DOHH2 (cell line): ENCODE measurements at regions not wholly inside any gene's neighbourhood (a gene's known extent, or its start where the extent isn't known, plus 50 kb on each side); places are given as distances from the start of the nearest gene placed in this dataset.

ENCODE experiments used
- H3F3A ChIP-seq: fragments of 200-600 bp; sonication (generic), shearing (Covaris generic); 2 replicates; pipeline ENCODE4 v1.6.0; 2016; ENCODE audit warnings: antibody characterized with exemption, mild to moderate bottlenecking; ENCODE audit not compliant: control insufficient read depth, insufficient read depth
- H3K27ac ChIP-seq: fragments of 200-600 bp; sonication (generic); 2 replicates; pipeline ENCODE4 v1.5.1; 2014; ENCODE audit warnings: low read depth, mild to moderate bottlenecking, low read length, moderate library complexity
- H3K27me3 ChIP-seq: fragments of 200-600 bp; sonication (generic); 2 replicates; pipeline ENCODE4 v1.6.1; 2014; ENCODE audit warnings: mild to moderate bottlenecking, low read length, mixed read lengths; ENCODE audit not compliant: control insufficient read depth
- H3K36me3 ChIP-seq: fragments of 200-600 bp; sonication (generic); 2 replicates; pipeline ENCODE4 v1.6.1; 2014; ENCODE audit warnings: mild to moderate bottlenecking, low read length, moderate library complexity, mixed read lengths; ENCODE audit not compliant: control insufficient read depth
- H3K4me1 ChIP-seq: fragments of 200-600 bp; sonication (generic); 2 replicates; pipeline ENCODE4 v1.6.1; 2014; ENCODE audit warnings: mild to moderate bottlenecking, low read length, mixed read lengths; ENCODE audit not compliant: control insufficient read depth
- H3K4me2 ChIP-seq: fragments of 200-600 bp; sonication (generic); 2 replicates; pipeline ENCODE4 v1.6.0; 2014; ENCODE audit warnings: mild to moderate bottlenecking, low read length, moderate library complexity
- H3K4me3 ChIP-seq: fragments of 200-600 bp; sonication (generic); 2 replicates; pipeline ENCODE4 v1.5.1; 2014; ENCODE audit warnings: mild to moderate bottlenecking, low read length, mixed read lengths
- H3K79me2 ChIP-seq: fragments of 200-600 bp; sonication (generic); 2 replicates; pipeline ENCODE4 v1.6.1; 2014; ENCODE audit warnings: mild to moderate bottlenecking, low read length, mixed read lengths; ENCODE audit not compliant: control insufficient read depth
- H3K9me2 ChIP-seq: fragments of 200-600 bp; sonication (generic); replicated peaks from 2 replicates; pipeline ENCODE4 v1.6.1; 2014; ENCODE audit warnings: mild to moderate bottlenecking, low read length, mixed read lengths; ENCODE audit not compliant: control insufficient read depth
- H3K9me3 ChIP-seq: fragments of 200-600 bp; sonication (generic); 2 replicates; pipeline ENCODE4 v1.6.1; 2014; ENCODE audit warnings: antibody characterized with exemption, low read length, mixed read lengths; ENCODE audit not compliant: control insufficient read depth, insufficient read depth
- H4K20me1 ChIP-seq: fragments of 200-600 bp; sonication (generic); 2 replicates; pipeline ENCODE4 v1.6.0; 2014; ENCODE audit warnings: low read depth, mild to moderate bottlenecking, antibody characterized with exemption, low read length, moderate library complexity; ENCODE audit not compliant: control insufficient read depth, insufficient read depth
- CTCF ChIP-seq: fragments of 200-600 bp; sonication (generic); IDR thresholded peaks from one replicate; pipeline ENCODE4 v1.5.1; 2014; ENCODE audit warnings: antibody characterized with exemption, mild to moderate bottlenecking, low read depth, low read length; ENCODE audit not compliant: poor library complexity, severe bottlenecking
- EZH2phosphoT487 ChIP-seq: fragments of 200-600 bp; sonication (generic); IDR thresholded peaks from 2 replicates; pipeline ENCODE4 v1.6.1; 2017; ENCODE audit warnings: borderline replicate concordance, mild to moderate bottlenecking, antibody characterized with exemption, low read length, moderate library complexity, mixed read lengths

GRCh38 chr2:138930571-138930970, 150.4 kb upstream of the NXPH2 start:
- H3K9me2 ChIP-seq: no peaks in the 10 kb centered on the region
- no peaks in the 10 kb centered on the region for H3F3A ChIP-seq
- no peak overlapping the region for H3K4me2 ChIP-seq
- no peak overlapping the region for H3K27ac ChIP-seq
- no peak overlapping the region for H3K4me3 ChIP-seq
- TF ChIP-seq CTCF (no peak), EZH2phosphoT487 (no peak)
- no peaks in the 10 kb centered on the region for H3K79me2 ChIP-seq
- H4K20me1 ChIP-seq: no peaks in the 10 kb centered on the region
- no peaks in the 10 kb centered on the region; the same call in 1 of the 2 replicates for H3K9me3 ChIP-seq
- H3K4me1 ChIP-seq: no peaks in the 10 kb centered on the region
- no peaks in the 10 kb centered on the region for H3K36me3 ChIP-seq
- H3K27me3 ChIP-seq: no peaks in the 10 kb centered on the region

GRCh38 chr2:138928374-138929021, 148.3 kb upstream of the NXPH2 start:
- no peak overlapping the region for H3K27ac ChIP-seq
- TF ChIP-seq CTCF: no peak
- no peak for TF ChIP-seq EZH2phosphoT487

GRCh38 chr2:138922973-138923563, 142.9 kb upstream of the NXPH2 start:
- Histone ChIP-seq H3K4me3 (no peak overlapping the region), H3K27ac (no peak overlapping the region), H3K36me3 (no peaks in the 10 kb centered on the region), H3K27me3 (no peaks in the 10 kb centered on the region), H3K79me2 (no peaks in the 10 kb centered on the region), H3K4me1 (no peaks in the 10 kb centered on the region), H3K9me3 (no peaks in the 10 kb centered on the region), H3F3A (no peaks in the 10 kb centered on the region), H3K4me2 (no peak overlapping the region), H3K9me2 (no peaks in the 10 kb centered on the region), H4K20me1 (no peaks in the 10 kb centered on the region)
- no peak for TF ChIP-seq EZH2phosphoT487
- peak; percentile 49 for TF ChIP-seq CTCF

More at GRCh38 chr2:138928374-138929021, 148.3 kb upstream of the NXPH2 start:
- no peaks in the 10 kb centered on the region for H3K36me3 ChIP-seq
- no peaks in the 10 kb centered on the region for H3K27me3 ChIP-seq
- H3K9me3 ChIP-seq: no peaks in the 10 kb centered on the region; the same call in 1 of the 2 replicates
- no peaks in the 10 kb centered on the region for H4K20me1 ChIP-seq
- H3K79me2 ChIP-seq: no peaks in the 10 kb centered on the region
- no peak overlapping the region for H3K4me2 ChIP-seq
- no peak overlapping the region for H3K4me3 ChIP-seq
- H3K9me2 ChIP-seq: no peaks in the 10 kb centered on the region
- no peaks in the 10 kb centered on the region for H3F3A ChIP-seq
- no peaks in the 10 kb centered on the region for H3K4me1 ChIP-seq
